AG09309 (cell line): ENCODE measurements at regions not wholly inside any gene's neighbourhood (a gene's known extent, or its start where the extent isn't known, plus 50 kb on each side); places are given as distances from the start of the nearest gene placed in this dataset.
"Not testable (repeated sequence)": the region's sequence is repeated elsewhere in the genome, so short reads cannot be mapped to it uniquely, and the experiment has no call there.

ENCODE experiments used
- DNase-seq: peaks from one replicate; pipeline ENCODE4 v3.0.0-alpha.2; 2010; ENCODE audit warnings: low read depth
- H3K4me3 ChIP-seq: 2 replicates; pipeline ENCODE4 v1.5.1; 2011; ENCODE audit warnings: mild to moderate bottlenecking, low read depth, low read length, moderate library complexity; ENCODE audit not compliant: control insufficient read depth
- CTCF ChIP-seq: IDR thresholded peaks from 2 replicates; pipeline ENCODE4 v1.5.1; 2011; ENCODE audit warnings: mild to moderate bottlenecking, low read depth, low read length, inconsistent platforms; ENCODE audit not compliant: insufficient read depth, control insufficient read depth; ENCODE audit errors: missing control alignments

- no peak overlapping the region for H3K4me3 ChIP-seq
- DNase-seq: no peak
- no peak for TF ChIP-seq CTCF
These were observed 162.5 kb upstream of the JUN start for GRCh38 chr1:58946390-58946789.

- no peak for DNase-seq
- TF ChIP-seq CTCF: no peak
- H3K4me3 ChIP-seq: no peak overlapping the region
These were observed 164.8 kb upstream of the JUN start for GRCh38 chr1:58948671-58949070.

- TF ChIP-seq CTCF: no peak
- no peak overlapping the region for H3K4me3 ChIP-seq
- DNase-seq: no peak
These were observed 165.8 kb upstream of the JUN start for GRCh38 chr1:58949551-58950220.

- no peak for TF ChIP-seq CTCF
- no peak overlapping the region for H3K4me3 ChIP-seq
- no peak for DNase-seq
These were observed 167.1 kb upstream of the JUN start for GRCh38 chr1:58950897-58951296.

DNA sequence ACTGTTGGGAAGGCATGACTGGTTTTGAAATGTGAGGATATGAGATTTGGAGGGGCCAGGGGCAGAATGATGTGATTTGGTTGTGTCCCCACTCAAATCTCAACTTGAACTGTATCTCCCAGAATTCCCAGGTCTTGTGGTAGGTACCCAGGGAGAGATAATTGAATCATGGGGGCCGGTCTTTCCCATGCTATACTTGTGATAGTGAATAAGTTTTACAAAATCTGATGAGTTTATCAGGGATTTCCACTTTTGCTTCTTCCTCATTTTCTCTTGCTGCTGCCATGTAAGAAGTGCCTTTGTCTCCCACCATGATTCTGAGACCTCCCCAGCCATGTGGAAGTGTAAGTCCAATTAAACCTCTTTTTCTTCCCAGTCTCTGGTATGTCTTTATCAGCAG is 170.1 kb upstream of the JUN start:
- DNase-seq, H3K4me3 ChIP-seq: not testable (repeated sequence)

DNA sequence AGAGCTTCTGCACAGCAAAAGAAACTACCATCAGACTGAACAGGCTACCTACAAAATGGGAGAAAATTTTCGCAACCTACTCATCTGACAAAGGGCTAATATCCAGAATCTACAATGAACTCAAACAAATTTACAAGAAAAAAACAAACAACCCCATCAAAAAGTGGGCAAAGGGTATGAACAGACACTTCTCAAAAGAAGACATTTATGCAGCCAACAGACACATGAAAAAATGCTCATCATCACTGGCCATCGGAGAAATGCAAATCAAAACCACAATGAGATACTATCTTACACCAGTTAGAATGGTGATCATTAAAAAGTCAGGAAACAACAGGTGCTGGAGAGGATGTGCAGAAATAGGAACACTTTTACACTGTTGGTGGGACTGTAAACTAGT is 179.4 kb upstream of the JUN start:
- not testable (repeated sequence) for H3K4me3 ChIP-seq, DNase-seq

DNA sequence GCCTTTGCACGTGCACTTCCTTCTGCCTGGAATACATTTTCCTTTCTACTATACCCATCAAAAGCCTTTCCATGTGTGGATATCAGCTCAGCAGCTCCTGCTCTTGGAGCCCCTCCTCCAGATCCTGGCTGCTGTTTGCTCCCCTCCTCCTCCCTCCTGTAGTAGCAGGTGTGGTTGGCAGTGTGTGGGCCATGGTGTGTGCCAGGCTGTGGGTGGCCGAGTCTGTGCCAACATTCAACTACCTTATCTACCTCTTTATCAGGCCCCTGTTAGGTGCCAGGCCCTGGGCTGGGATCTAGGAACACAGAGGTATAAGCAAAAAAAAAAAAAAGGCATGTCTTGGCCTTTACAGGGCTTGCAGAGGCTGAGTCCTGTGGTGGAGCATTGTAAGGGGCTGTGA is 180.6 kb upstream of the JUN start:
- no peak for TF ChIP-seq CTCF
- H3K4me3 ChIP-seq: no peak overlapping the region
- no peak for DNase-seq

- peak; percentile 8 for DNase-seq
- no peak overlapping the region for H3K4me3 ChIP-seq
These were observed 181.0 kb upstream of the JUN start for GRCh38 chr1:58964880-58965279.

More at GRCh38 chr1:58964880-58965279, 181.0 kb upstream of the JUN start:
- TF ChIP-seq CTCF: no peak
